Common myeloid progenitor, CD34-positive (primary cell): ENCODE measurements at regions not wholly inside any gene's neighbourhood (a gene's known extent, or its start where the extent isn't known, plus 50 kb on each side); places are given as distances from the start of the nearest gene placed in this dataset.
"Not testable (repeated sequence)": the region's sequence is repeated elsewhere in the genome, so short reads cannot be mapped to it uniquely, and the experiment has no call there.

Experiments used
- CTCF ChIA-PET: fragments of 350-600 bp; sonication (Branson Sonifier 250); formaldehyde crosslinking; loops from one replicate; lab custom pipeline; 2021; ENCODE audit warnings: antibody characterized with exemption; lab: Charles Lee
- POLR2A ChIA-PET: fragments of 350-600 bp; sonication (Branson Sonifier 250); formaldehyde crosslinking; loops from one replicate; lab custom pipeline; 2021; ENCODE audit warnings: antibody characterized with exemption; lab: Charles Lee
- DNase-seq, 3 donors: peaks; one replicate each; pipeline versions ENCODE4 v3.0.0 to v3.0.0-alpha.2; 2013
- H3K27ac ChIP-seq, 2 experiments: 1 replicate in 1 of 2; 2 replicates in 1 of 2; pipeline ENCODE4 v1.7.0; 2013; ENCODE audit warnings: inconsistent platforms in 2 of 2, low read length in 2 of 2, mild to moderate bottlenecking in 2 of 2, low read depth in 1 of 2, moderate library complexity in 1 of 2; ENCODE audit not compliant: severe bottlenecking in 2 of 2, insufficient read depth in 1 of 2, poor library complexity in 1 of 2
- H3K27me3 ChIP-seq, 5 experiments: replicated peaks in 2 of 5; 1 replicate in 3 of 5; 2 replicates in 2 of 5; pipeline versions ENCODE4 v1.6.1 to v1.7.0; 2013; ENCODE audit warnings: low read length in 4 of 5, mild to moderate bottlenecking in 2 of 5, moderate library complexity in 2 of 5, inconsistent platforms in 1 of 5; ENCODE audit not compliant: insufficient read depth in 5 of 5, control insufficient read depth in 4 of 5
- H3K36me3 ChIP-seq, 4 experiments: 1 replicate in 2 of 4; 2 replicates in 2 of 4; pipeline versions ENCODE4 v1.6.1 to v1.7.0; 2013; ENCODE audit warnings: low read length in 3 of 4, control low read depth in 1 of 4, mild to moderate bottlenecking in 1 of 4; ENCODE audit not compliant: control insufficient read depth in 4 of 4, insufficient read depth in 4 of 4
- H3K4me1 ChIP-seq, 4 experiments: 1 replicate in 3 of 4; 2 replicates in 1 of 4; pipeline versions ENCODE4 v1.6.1 to v1.7.1; 2013; ENCODE audit warnings: low read length in 3 of 4, mild to moderate bottlenecking in 3 of 4, control low read depth in 1 of 4, inconsistent platforms in 1 of 4, moderate library complexity in 1 of 4; ENCODE audit not compliant: control insufficient read depth in 4 of 4, insufficient read depth in 4 of 4; ENCODE audit errors: control extremely low read depth in 1 of 4
- H3K4me3 ChIP-seq, 7 experiments: 1 replicate in 4 of 7; 2 replicates in 3 of 7; pipeline versions ENCODE4 v1.5.1 to v1.7.0; 2013; ENCODE audit warnings: mild to moderate bottlenecking in 7 of 7, low read length in 6 of 7, moderate library complexity in 6 of 7, inconsistent platforms in 2 of 7, low read depth in 2 of 7, control low read depth in 1 of 7; ENCODE audit not compliant: insufficient read depth in 4 of 7, control insufficient read depth in 1 of 7; ENCODE audit errors: extremely low read depth in 1 of 7
- H3K9me3 ChIP-seq, 5 experiments: 1 replicate in 4 of 5; 2 replicates in 1 of 5; pipeline versions ENCODE4 v1.6.1 to v1.7.1; 2013; ENCODE audit warnings: low read length in 4 of 5, mild to moderate bottlenecking in 2 of 5, inconsistent platforms in 1 of 5, low read depth in 1 of 5, moderate library complexity in 1 of 5; ENCODE audit not compliant: control insufficient read depth in 4 of 5, insufficient read depth in 2 of 5; ENCODE audit errors: control extremely low read depth in 1 of 5
- WGBS: methylation state at CpG from one replicate; pipeline ENCODE4 v1.1.5; 2013; ENCODE audit not compliant: insufficient coverage; 5-methylcytosine and 5-hydroxymethylcytosine counted together

GRCh38 chr1:232711996-232712395, 82.1 kb upstream of the SIPA1L2 start:
- POLR2A ChIA-PET: no interaction called here
- Histone ChIP-seq H3K36me3 (no peaks in the 10 kb centered on the region), H3K27ac (no peak overlapping the region), H3K27me3 (no peaks in the 10 kb centered on the region), H3K4me1 (peaks cover 0 to 4% (median 0%) of the 10 kb centered on the region in 4 experiments), H3K4me3 (no peak overlapping the region), H3K9me3 (peaks cover 0 to 2% (median 0%) of the 10 kb centered on the region in 5 experiments)
- no peak for DNase-seq
- WGBS: 96% methylated on average over 4 of the region's 6 CpGs
- CTCF ChIA-PET: interaction anchor here (1.2 kb wide), 1 partner anchor 10 kb away, joined by 4 read pairs; no protein-coding TSS in a partner anchor

GRCh38 chr1:232713785-232714184, 83.9 kb upstream of the SIPA1L2 start:
- ChIA-PET POLR2A (no interaction called here), CTCF (no interaction called here)
- Histone ChIP-seq H3K4me3 (no peak overlapping the region), H3K36me3 (no peaks in the 10 kb centered on the region), H3K4me1 (peaks cover 0 to 4% (median 1%) of the 10 kb centered on the region in 4 experiments), H3K27ac (no peak overlapping the region), H3K9me3 (peaks cover 0 to 2% (median 0%) of the 10 kb centered on the region in 5 experiments), H3K27me3 (no peaks in the 10 kb centered on the region)
- no peak for DNase-seq

GRCh38 chr1:232715154-232715553, 85.2 kb upstream of the SIPA1L2 start:
- ChIA-PET CTCF (no interaction called here), POLR2A (no interaction called here)
- no peaks in the 10 kb centered on the region for H3K27me3 ChIP-seq
- H3K4me3 ChIP-seq: no peak overlapping the region
- no peak for DNase-seq
- H3K36me3 ChIP-seq: no peaks in the 10 kb centered on the region
- peaks cover 2 to 5% (median 4%) of the 10 kb centered on the region in 4 experiments for H3K4me1 ChIP-seq
- no peak overlapping the region for H3K27ac ChIP-seq
- peaks cover 0 to 4% (median 2%) of the 10 kb centered on the region in 5 experiments for H3K9me3 ChIP-seq

GRCh38 chr1:232717911-232718310, 87.3 kb upstream of the MAP10 start:
- H3K4me1 ChIP-seq: peaks cover 2 to 11% (median 9%) of the 10 kb centered on the region in 4 experiments
- POLR2A ChIA-PET, H3K9me3 ChIP-seq, CTCF ChIA-PET, H3K27me3 ChIP-seq, H3K4me3 ChIP-seq, H3K27ac ChIP-seq, H3K36me3 ChIP-seq: not testable (repeated sequence)
- 100% methylated on average over 3 of the region's 4 CpGs for WGBS
- peak in 1 of 3 donors; percentile 11 for DNase-seq

- peaks cover 0 to 4% (median 0%) of the 10 kb centered on the region in 5 experiments for H3K9me3 ChIP-seq
- peaks cover 2 to 16% (median 9%) of the 10 kb centered on the region in 4 experiments for H3K4me1 ChIP-seq
- POLR2A ChIA-PET: no interaction called here
- no peak overlapping the region for H3K4me3 ChIP-seq
- peak in 1 of 3 donors; percentile 7 for DNase-seq
- CTCF ChIA-PET: no interaction called here
- H3K27ac ChIP-seq: no peak overlapping the region
- 100% methylated on average over 3 of the region's 7 CpGs for WGBS
- H3K36me3 ChIP-seq: no peaks in the 10 kb centered on the region
- H3K27me3 ChIP-seq: no peaks in the 10 kb centered on the region
These were observed 86.0 kb upstream of the MAP10 start for GRCh38 chr1:232718928-232719927.

- Histone ChIP-seq H3K27ac (no peak overlapping the region), H3K27me3 (no peaks in the 10 kb centered on the region), H3K4me1 (peaks cover 3 to 40% (median 31%) of the 10 kb centered on the region in 4 experiments), H3K4me3 (no peak overlapping the region), H3K9me3 (peaks cover 0 to 4% (median 0%) of the 10 kb centered on the region in 5 experiments), H3K36me3 (no peaks in the 10 kb centered on the region)
- WGBS: 100% methylated on average over 3 of the region's 3 CpGs
- POLR2A ChIA-PET: no interaction called here
- DNase-seq: no peak
- CTCF ChIA-PET: interaction anchor here (1.0 to 1.7 kb wide), 5 partner anchors 10 to 90 kb away, joined by 3 to 4 read pairs (median 4); no protein-coding TSS in a partner anchor
These were observed 82.6 kb upstream of the MAP10 start for GRCh38 chr1:232722626-232723025.
